Sigmoid colon (tissue), 6 donors: ENCODE measurements at regions not wholly inside any gene's neighbourhood (a gene's known extent, or its start where the extent isn't known, plus 50 kb on each side); places are given as distances from the start of the nearest gene placed in this dataset.

ENCODE experiments used
- DNase-seq: peaks from one replicate; pipeline ENCODE4 v3.0.0-alpha.2; 2019
- H3K27ac ChIP-seq, 4 donors: fragments of 200-600 bp; sonication (generic); one replicate each; pipeline ENCODE4 v1.5.1; 2016 to 2019; ENCODE audit warnings: mild to moderate bottlenecking in 1 of 4
- H3K27me3 ChIP-seq, 3 donors: fragments of 200-600 bp; sonication (generic); one replicate each; pipeline ENCODE4 v1.5.1; 2019; ENCODE audit warnings: mild to moderate bottlenecking in 1 of 3
- H3K36me3 ChIP-seq, 4 donors: fragments of 200-600 bp; sonication (generic); one replicate each; pipeline ENCODE4 v1.5.1; 2016 to 2019
- H3K4me1 ChIP-seq, 4 donors: fragments of 200-600 bp; sonication (generic); one replicate each; pipeline ENCODE4 v1.5.1; 2017 to 2019
- H3K4me3 ChIP-seq, 4 donors: fragments of 200-600 bp; sonication (generic); one replicate each; pipeline ENCODE4 v1.5.1; 2017 to 2019; ENCODE audit warnings: mild to moderate bottlenecking in 2 of 4, moderate library complexity in 1 of 4
- H3K9me3 ChIP-seq, 4 donors: fragments of 200-600 bp in 3 of 4; sonication (generic) in 3 of 4; one replicate each; pipeline versions ENCODE4 v1.5.1 to v1.6.1; 2013 to 2019
- EP300 ChIP-seq, 4 donors: sonication (generic); formaldehyde crosslinking; IDR thresholded peaks; one replicate each; pipeline ENCODE4 v1.6.1; 2017; ENCODE audit warnings: antibody characterized with exemption in 4 of 4
- POLR2A ChIP-seq, 2 donors: fragments of 450-650 bp; IDR thresholded peaks; one replicate each; pipeline ENCODE4 v1.6.1; 2016; ENCODE audit warnings: antibody characterized with exemption in 2 of 2, mild to moderate bottlenecking in 2 of 2, moderate library complexity in 2 of 2
- POLR2AphosphoS5 ChIP-seq, 4 donors: sonication (generic); formaldehyde crosslinking; IDR thresholded peaks; one replicate each; pipeline ENCODE4 v1.6.1; 2017; ENCODE audit warnings: antibody characterized with exemption in 4 of 4
- WGBS, 2 donors: extraction: QIAGEN DNeasy Blood & Tissue Kit; methylation state at CpG; one replicate each; pipeline ENCODE4 v1.1.7; 2013; 5-methylcytosine and 5-hydroxymethylcytosine counted together
- intact Hi-C: fragments of 100-400 bp; cut with DNase I; formaldehyde crosslinking; loops from one replicate; pipeline ENCODE4 v1.15.1; 2023
- TF ChIP-seq, protein P1 (sequence below), 4 experiments: fragments of 450-650 bp in 3 of 4; fragments of 200-600 bp in 1 of 4; IDR thresholded peaks; one replicate each; pipeline ENCODE4 v1.5.1; 2016 to 2019; ENCODE audit warnings: antibody characterized with exemption in 4 of 4, mild to moderate bottlenecking in 3 of 4, moderate library complexity in 2 of 4
- donor health status: healthy with polysubstance abuse.
- donor health status: healthy.

GRCh38 chr13:63438951-63439350, 2023.3 kb upstream of the PCDH20 start:
- Histone ChIP-seq H3K9me3 (no peaks in the 10 kb centered on the region), H3K4me1 (no peaks in the 10 kb centered on the region), H3K27ac (no peak overlapping the region), H3K27me3 (no peaks in the 10 kb centered on the region), H3K36me3 (no peaks in the 10 kb centered on the region), H3K4me3 (no peak overlapping the region)
- TF ChIP-seq POLR2A (IDR thresholded peaks at IDR 0.05) (no peak), POLR2AphosphoS5 (IDR thresholded peaks at IDR 0.05) (no peak), EP300 (IDR thresholded peaks at IDR 0.05) (no peak)
- TF ChIP-seq, protein P1, sequence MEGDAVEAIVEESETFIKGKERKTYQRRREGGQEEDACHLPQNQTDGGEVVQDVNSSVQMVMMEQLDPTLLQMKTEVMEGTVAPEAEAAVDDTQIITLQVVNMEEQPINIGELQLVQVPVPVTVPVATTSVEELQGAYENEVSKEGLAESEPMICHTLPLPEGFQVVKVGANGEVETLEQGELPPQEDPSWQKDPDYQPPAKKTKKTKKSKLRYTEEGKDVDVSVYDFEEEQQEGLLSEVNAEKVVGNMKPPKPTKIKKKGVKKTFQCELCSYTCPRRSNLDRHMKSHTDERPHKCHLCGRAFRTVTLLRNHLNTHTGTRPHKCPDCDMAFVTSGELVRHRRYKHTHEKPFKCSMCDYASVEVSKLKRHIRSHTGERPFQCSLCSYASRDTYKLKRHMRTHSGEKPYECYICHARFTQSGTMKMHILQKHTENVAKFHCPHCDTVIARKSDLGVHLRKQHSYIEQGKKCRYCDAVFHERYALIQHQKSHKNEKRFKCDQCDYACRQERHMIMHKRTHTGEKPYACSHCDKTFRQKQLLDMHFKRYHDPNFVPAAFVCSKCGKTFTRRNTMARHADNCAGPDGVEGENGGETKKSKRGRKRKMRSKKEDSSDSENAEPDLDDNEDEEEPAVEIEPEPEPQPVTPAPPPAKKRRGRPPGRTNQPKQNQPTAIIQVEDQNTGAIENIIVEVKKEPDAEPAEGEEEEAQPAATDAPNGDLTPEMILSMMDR (IDR thresholded peaks at IDR 0.05), result no peak
- intact Hi-C loops, result no loop called here
- DNase-seq, result no peak
- WGBS, 2 donors, result 33 to 41% methylated on average over 4 of the region's 4 CpGs

GRCh38 chr13:63436325-63436668, 2020.6 kb upstream of the PCDH20 start:
- intact Hi-C loops, result no loop called here
- no peak overlapping the region for H3K4me3 ChIP-seq

GRCh38 chr13:63435667-63436324, 2020.1 kb upstream of the PCDH20 start:
- Histone ChIP-seq H3K4me1 (no peaks in the 10 kb centered on the region), H3K4me3 (no peak overlapping the region), H3K27ac (no peak overlapping the region), H3K9me3 (no peaks in the 10 kb centered on the region), H3K27me3 (no peaks in the 10 kb centered on the region), H3K36me3 (no peaks in the 10 kb centered on the region)
- DNase-seq, result no peak
- intact Hi-C loops, result no loop called here
- 30 to 62% methylated on average over 2 of the region's 2 CpGs for WGBS, 2 donors
- TF ChIP-seq POLR2A (IDR thresholded peaks at IDR 0.05), result no peak
- no peak for TF ChIP-seq POLR2AphosphoS5 (IDR thresholded peaks at IDR 0.05)
- TF ChIP-seq, protein P1 (IDR thresholded peaks at IDR 0.05), result no peak
- TF ChIP-seq EP300 (IDR thresholded peaks at IDR 0.05), result no peak

More at GRCh38 chr13:63436325-63436668, 2020.6 kb upstream of the PCDH20 start:
- no peak for DNase-seq
- no peak overlapping the region for H3K27ac ChIP-seq
- WGBS, 2 donors, result 77 to 87% methylated on average over 2 of the region's 2 CpGs
- no peaks in the 10 kb centered on the region for H3K4me1 ChIP-seq
- H3K36me3 ChIP-seq, result no peaks in the 10 kb centered on the region
- TF ChIP-seq POLR2AphosphoS5 (IDR thresholded peaks at IDR 0.05) (no peak), POLR2A (IDR thresholded peaks at IDR 0.05) (no peak), EP300 (IDR thresholded peaks at IDR 0.05) (no peak)
- TF ChIP-seq, protein P1 (IDR thresholded peaks at IDR 0.05), result no peak
- H3K27me3 ChIP-seq, result no peaks in the 10 kb centered on the region
- H3K9me3 ChIP-seq, result no peaks in the 10 kb centered on the region

DNA sequence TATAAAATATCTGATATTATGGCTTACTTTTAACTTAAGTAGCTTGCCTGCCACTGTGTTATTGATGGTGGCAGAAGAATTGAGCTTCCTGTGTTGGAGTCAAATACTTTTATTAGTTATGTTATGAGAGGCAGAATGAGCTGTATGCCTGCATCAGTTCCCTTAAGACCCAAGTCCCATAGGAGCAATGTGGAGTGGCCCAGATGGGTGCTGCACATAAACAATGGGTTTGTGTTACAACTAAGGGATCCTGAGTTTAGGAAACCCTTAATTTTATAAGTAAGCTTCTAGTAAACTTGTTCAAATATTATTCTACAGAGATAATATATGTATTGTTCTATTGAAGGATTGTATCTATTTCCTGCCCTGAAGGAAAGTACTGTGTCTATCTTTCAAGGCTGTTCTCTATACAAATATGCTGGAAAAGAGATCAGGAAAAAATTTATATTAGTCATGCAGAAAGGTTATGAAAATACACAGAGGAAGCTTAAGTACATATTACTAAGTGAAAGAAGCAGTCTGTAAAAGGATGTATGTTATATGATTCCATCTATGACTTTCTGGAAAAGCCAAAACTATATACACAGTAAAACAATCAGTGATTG, 2018.0 kb upstream of the PCDH20 start:
- H3K4me3 ChIP-seq, result no peak overlapping the region
- no peaks in the 10 kb centered on the region for H3K9me3 ChIP-seq
- H3K27ac ChIP-seq, result no peak overlapping the region
- intact Hi-C loops, result no loop called here
- DNase-seq, result no peak
- H3K4me1 ChIP-seq, result no peaks in the 10 kb centered on the region
- no peaks in the 10 kb centered on the region for H3K27me3 ChIP-seq
- TF ChIP-seq EP300 (IDR thresholded peaks at IDR 0.05), result no peak
- no peak for TF ChIP-seq POLR2A (IDR thresholded peaks at IDR 0.05)
- no peak for TF ChIP-seq POLR2AphosphoS5 (IDR thresholded peaks at IDR 0.05)
- TF ChIP-seq, protein P1 (IDR thresholded peaks at IDR 0.05), result no peak
- H3K36me3 ChIP-seq, result no peaks in the 10 kb centered on the region

- H3K27ac ChIP-seq, result no peak overlapping the region
- no peak overlapping the region for H3K4me3 ChIP-seq
- no peaks in the 10 kb centered on the region for H3K4me1 ChIP-seq
- H3K27me3 ChIP-seq, result no peaks in the 10 kb centered on the region
- DNase-seq, result no peak
- intact Hi-C loops, result no loop called here
- 87 to 95% methylated on average over 2 of the region's 2 CpGs for WGBS, 2 donors
- TF ChIP-seq POLR2AphosphoS5 (IDR thresholded peaks at IDR 0.05) (no peak), EP300 (IDR thresholded peaks at IDR 0.05) (no peak), POLR2A (IDR thresholded peaks at IDR 0.05) (no peak)
- TF ChIP-seq, protein P1 (IDR thresholded peaks at IDR 0.05), result no peak
- no peaks in the 10 kb centered on the region for H3K36me3 ChIP-seq
- H3K9me3 ChIP-seq, result no peaks in the 10 kb centered on the region
Measured at GRCh38 chr13:63427170-63427569, 2011.5 kb upstream of the PCDH20 start.
